ENCODE measurements at regions not wholly inside any gene's neighbourhood (a gene's known extent, or its start where the extent isn't known, plus 50 kb on each side); places are given as distances from the start of the nearest gene placed in this dataset.

DNA sequence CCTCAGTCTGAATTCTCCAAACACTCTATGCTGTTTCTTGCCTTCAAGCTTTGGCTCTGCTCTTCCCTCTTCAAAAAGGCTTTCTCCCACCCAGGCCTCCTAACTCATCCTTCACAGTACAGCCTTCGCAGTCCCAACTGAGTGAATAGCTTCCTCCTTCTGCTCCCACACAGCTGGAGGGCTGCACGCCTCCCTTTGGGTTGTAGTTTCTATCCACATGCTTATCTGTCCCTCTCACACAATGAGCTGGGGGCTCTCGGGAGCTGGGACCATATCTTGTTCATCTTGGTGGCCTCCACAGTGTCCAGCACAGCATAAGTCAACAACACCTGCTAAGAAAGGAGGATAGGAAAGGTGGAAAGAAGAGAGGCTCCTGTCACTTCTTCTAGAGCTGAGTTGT, 69.5 kb upstream of the XPA start:
- peak; percentile 19 for DNase-seq (ENCODE audit: low spot score)
- no peaks in the 10 kb centered on the region for H3K27me3 ChIP-seq (ENCODE audit: control insufficient read depth in 4 of 4, insufficient read depth in 4 of 4, low read length in 3 of 4)
- 92% methylated on average over 3 of the region's 3 CpGs for WGBS
- no peaks in the 10 kb centered on the region for H3K9me3 ChIP-seq (ENCODE audit: control insufficient read depth in 4 of 4, low read length in 3 of 4)
- TF ChIP-seq NR2F2 (IDR thresholded peaks at IDR 0.05): no peak
- no peak for TF ChIP-seq ATF3 (IDR thresholded peaks at IDR 0.05)
- no peak for TF ChIP-seq REST (IDR thresholded peaks at IDR 0.05)
- no peak for TF ChIP-seq TAF1 (conservative IDR thresholded peaks at IDR 0.05)
- no peak for TF ChIP-seq EGR1 (IDR thresholded peaks at IDR 0.05; ENCODE audit: low read depth in 2 of 2)
- no peak for TF ChIP-seq MAX (IDR thresholded peaks at IDR 0.05)
- no peak for TF ChIP-seq HNF4A (conservative IDR thresholded peaks at IDR 0.05)
- TF ChIP-seq, protein P1, sequence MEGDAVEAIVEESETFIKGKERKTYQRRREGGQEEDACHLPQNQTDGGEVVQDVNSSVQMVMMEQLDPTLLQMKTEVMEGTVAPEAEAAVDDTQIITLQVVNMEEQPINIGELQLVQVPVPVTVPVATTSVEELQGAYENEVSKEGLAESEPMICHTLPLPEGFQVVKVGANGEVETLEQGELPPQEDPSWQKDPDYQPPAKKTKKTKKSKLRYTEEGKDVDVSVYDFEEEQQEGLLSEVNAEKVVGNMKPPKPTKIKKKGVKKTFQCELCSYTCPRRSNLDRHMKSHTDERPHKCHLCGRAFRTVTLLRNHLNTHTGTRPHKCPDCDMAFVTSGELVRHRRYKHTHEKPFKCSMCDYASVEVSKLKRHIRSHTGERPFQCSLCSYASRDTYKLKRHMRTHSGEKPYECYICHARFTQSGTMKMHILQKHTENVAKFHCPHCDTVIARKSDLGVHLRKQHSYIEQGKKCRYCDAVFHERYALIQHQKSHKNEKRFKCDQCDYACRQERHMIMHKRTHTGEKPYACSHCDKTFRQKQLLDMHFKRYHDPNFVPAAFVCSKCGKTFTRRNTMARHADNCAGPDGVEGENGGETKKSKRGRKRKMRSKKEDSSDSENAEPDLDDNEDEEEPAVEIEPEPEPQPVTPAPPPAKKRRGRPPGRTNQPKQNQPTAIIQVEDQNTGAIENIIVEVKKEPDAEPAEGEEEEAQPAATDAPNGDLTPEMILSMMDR (IDR thresholded peaks at IDR 0.05; ENCODE audit: low read depth, low read length, missing input control): no peak
- TF ChIP-seq FOXA2 (IDR thresholded peaks at IDR 0.05): no peak
- no peak for TF ChIP-seq RXRA (IDR thresholded peaks at IDR 0.05)
- TF ChIP-seq FOXA1 (IDR thresholded peaks at IDR 0.05): no peak
- TF ChIP-seq YY1 (IDR thresholded peaks at IDR 0.05): no peak
- TF ChIP-seq JUND (IDR thresholded peaks at IDR 0.05): no peak
- TF ChIP-seq RAD21 (IDR thresholded peaks at IDR 0.05): no peak
- TF ChIP-seq GABPA (IDR thresholded peaks at IDR 0.05 in 1 of 2, conservative IDR thresholded peaks at IDR 0.05 in 1 of 2): no peak
- TF ChIP-seq SP1 (IDR thresholded peaks at IDR 0.05): no peak
- no peak for TF ChIP-seq HNF4G (IDR thresholded peaks at IDR 0.05)
- no peak overlapping the region for H3K27ac ChIP-seq (ENCODE audit: low read depth in 1 of 2, low read length in 2 of 2)
- no peak overlapping the region for H3K9ac ChIP-seq (ENCODE audit: low read depth in 1 of 2, low read length in 2 of 2)
- H3K36me3 ChIP-seq (ENCODE audit: control insufficient read depth in 4 of 4, insufficient read depth in 3 of 4, low read depth in 1 of 4, low read length in 3 of 4): no peaks in the 10 kb centered on the region
- no peaks in the 10 kb centered on the region for H3K4me1 ChIP-seq (ENCODE audit: control insufficient read depth in 4 of 4, insufficient read depth in 4 of 4, low read length in 3 of 4)
- no peak overlapping the region for H3K4me3 ChIP-seq (ENCODE audit: low read depth in 1 of 3, low read length in 3 of 3)

DNA sequence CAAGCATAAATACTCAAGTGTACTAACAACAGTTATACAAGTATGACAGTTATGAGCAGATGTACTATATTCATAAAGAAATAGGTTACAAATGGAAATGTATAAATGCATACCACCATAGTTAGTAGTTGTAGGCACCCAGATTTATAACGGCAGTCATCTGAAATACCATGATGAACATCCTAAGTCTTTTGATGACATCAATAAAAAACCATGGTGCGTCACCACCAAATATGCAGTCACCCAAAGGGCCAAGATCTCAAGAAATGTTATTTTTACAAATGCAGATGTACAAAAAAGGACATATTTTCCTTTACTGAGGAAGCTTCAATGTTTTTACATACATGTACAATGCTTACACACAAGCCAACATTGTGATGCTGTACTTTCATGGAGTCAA, 70.8 kb upstream of the XPA start:
- Histone ChIP-seq H3K9ac (ENCODE audit: low read depth in 1 of 2, low read length in 2 of 2) (no peak overlapping the region), H3K36me3 (ENCODE audit: control insufficient read depth in 4 of 4, insufficient read depth in 3 of 4, low read depth in 1 of 4, low read length in 3 of 4) (no peaks in the 10 kb centered on the region), H3K27me3 (ENCODE audit: control insufficient read depth in 4 of 4, insufficient read depth in 4 of 4, low read length in 3 of 4) (no peaks in the 10 kb centered on the region), H3K4me1 (ENCODE audit: control insufficient read depth in 4 of 4, insufficient read depth in 4 of 4, low read length in 3 of 4) (no peaks in the 10 kb centered on the region), H3K4me3 (ENCODE audit: low read depth in 1 of 3, low read length in 3 of 3) (no peak overlapping the region), H3K9me3 (ENCODE audit: control insufficient read depth in 4 of 4, low read length in 3 of 4) (no peaks in the 10 kb centered on the region), H3K27ac (ENCODE audit: low read depth in 1 of 2, low read length in 2 of 2) (no peak overlapping the region)
- DNase-seq (ENCODE audit: low spot score): no peak
- WGBS: 97% methylated on average over 2 of the region's 2 CpGs
- no peak for TF ChIP-seq NR2F2 (IDR thresholded peaks at IDR 0.05)
- TF ChIP-seq GABPA (IDR thresholded peaks at IDR 0.05 in 1 of 2, conservative IDR thresholded peaks at IDR 0.05 in 1 of 2): no peak
- TF ChIP-seq HNF4G (IDR thresholded peaks at IDR 0.05): no peak
- no peak for TF ChIP-seq YY1 (IDR thresholded peaks at IDR 0.05)
- TF ChIP-seq ATF3 (IDR thresholded peaks at IDR 0.05): no peak
- no peak for TF ChIP-seq RXRA (IDR thresholded peaks at IDR 0.05)
- TF ChIP-seq TAF1 (conservative IDR thresholded peaks at IDR 0.05): no peak
- TF ChIP-seq FOXA2 (IDR thresholded peaks at IDR 0.05): no peak
- TF ChIP-seq, protein P1 (IDR thresholded peaks at IDR 0.05; ENCODE audit: low read depth, low read length, missing input control): no peak
- TF ChIP-seq REST (IDR thresholded peaks at IDR 0.05): no peak
- TF ChIP-seq, protein P2, sequence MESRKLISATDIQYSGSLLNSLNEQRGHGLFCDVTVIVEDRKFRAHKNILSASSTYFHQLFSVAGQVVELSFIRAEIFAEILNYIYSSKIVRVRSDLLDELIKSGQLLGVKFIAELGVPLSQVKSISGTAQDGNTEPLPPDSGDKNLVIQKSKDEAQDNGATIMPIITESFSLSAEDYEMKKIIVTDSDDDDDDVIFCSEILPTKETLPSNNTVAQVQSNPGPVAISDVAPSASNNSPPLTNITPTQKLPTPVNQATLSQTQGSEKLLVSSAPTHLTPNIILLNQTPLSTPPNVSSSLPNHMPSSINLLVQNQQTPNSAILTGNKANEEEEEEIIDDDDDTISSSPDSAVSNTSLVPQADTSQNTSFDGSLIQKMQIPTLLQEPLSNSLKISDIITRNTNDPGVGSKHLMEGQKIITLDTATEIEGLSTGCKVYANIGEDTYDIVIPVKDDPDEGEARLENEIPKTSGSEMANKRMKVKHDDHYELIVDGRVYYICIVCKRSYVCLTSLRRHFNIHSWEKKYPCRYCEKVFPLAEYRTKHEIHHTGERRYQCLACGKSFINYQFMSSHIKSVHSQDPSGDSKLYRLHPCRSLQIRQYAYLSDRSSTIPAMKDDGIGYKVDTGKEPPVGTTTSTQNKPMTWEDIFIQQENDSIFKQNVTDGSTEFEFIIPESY (IDR thresholded peaks at IDR 0.05): no peak

All from liver (tissue), 8 donors.